PC-9 (cell line): ENCODE measurements at regions not wholly inside any gene's neighbourhood (a gene's known extent, or its start where the extent isn't known, plus 50 kb on each side); places are given as distances from the start of the nearest gene placed in this dataset.

Experiments used
- BruUV-seq: library from RNA; stranded (reverse); fragments of 400-500 nt; replicated peaks from 2 replicates; lab custom pipeline; 2021; lab: Mats Ljungman, UMichigan
- CTCF ChIA-PET: fragments of 300-600 bp; sonication (Branson Sonifier 250); formaldehyde crosslinking; loops from one replicate; lab custom pipeline; 2022; ENCODE audit warnings: antibody characterized with exemption; lab: Charles Lee
- POLR2A ChIA-PET: fragments of 300-600 bp; sonication (Branson Sonifier 250); formaldehyde crosslinking; loops from one replicate; lab custom pipeline; 2022; ENCODE audit warnings: antibody characterized with exemption; ENCODE audit not compliant: unreplicated experiment; lab: Charles Lee
- DNase-seq, 2 experiments: peaks; one replicate each; pipeline versions ENCODE4 v3.0.0 to v3.0.0-alpha.2; 2015 to 2022; ENCODE audit warnings: mixed read lengths in 1 of 2
- H2AFZ ChIP-seq: fragments of 200-600 bp; sonication (generic); 2 replicates; pipeline ENCODE4 v1.8.1; 2017; ENCODE audit warnings: antibody characterized with exemption
- H3F3A ChIP-seq: fragments of 200-600 bp; sonication (generic); 2 replicates; pipeline ENCODE4 v1.8.1; 2017; ENCODE audit warnings: antibody characterized with exemption, mild to moderate bottlenecking, low read depth; ENCODE audit not compliant: insufficient read depth
- H3K27ac ChIP-seq: fragments of 200-600 bp; sonication (generic); 2 replicates; pipeline ENCODE4 v1.6.1; 2016; ENCODE audit warnings: mixed run types
- H3K27me3 ChIP-seq: fragments of 200-600 bp; sonication (generic); 2 replicates; pipeline ENCODE4 v1.6.1; 2016; ENCODE audit warnings: low read depth, mixed run types; ENCODE audit not compliant: insufficient read depth
- H3K36me3 ChIP-seq: fragments of 200-600 bp; sonication (generic); 2 replicates; pipeline ENCODE4 v1.6.1; 2016; ENCODE audit warnings: low read depth, mixed run types
- H3K4me1 ChIP-seq: fragments of 200-600 bp; sonication (generic); replicated peaks from 2 replicates; pipeline ENCODE4 v1.6.1; 2016; ENCODE audit warnings: mixed run types; ENCODE audit not compliant: insufficient read depth
- H3K4me2 ChIP-seq: fragments of 200-600 bp; sonication (generic); 2 replicates; pipeline ENCODE4 v1.6.1; 2017; ENCODE audit warnings: mixed run types
- H3K4me3 ChIP-seq: fragments of 200-600 bp; sonication (generic); 2 replicates; pipeline ENCODE4 v1.6.1; 2016; ENCODE audit warnings: mixed run types
- H3K79me2 ChIP-seq: fragments of 200-600 bp; sonication (generic); 2 replicates; pipeline ENCODE4 v1.6.1; 2017; ENCODE audit warnings: low read depth, mixed run types
- H3K9me2 ChIP-seq: fragments of 200-600 bp; sonication (generic); 2 replicates; pipeline ENCODE4 v1.8.1; 2017; ENCODE audit warnings: mild to moderate bottlenecking; ENCODE audit not compliant: insufficient read depth
- H3K9me3 ChIP-seq: fragments of 200-600 bp; sonication (generic); 2 replicates; pipeline ENCODE4 v1.8.1; 2016; ENCODE audit warnings: low read depth; ENCODE audit not compliant: insufficient read depth
- H4K20me1 ChIP-seq: fragments of 200-600 bp; sonication (generic); 2 replicates; pipeline ENCODE4 v1.8.1; 2017; ENCODE audit not compliant: insufficient read depth
- CTCF ChIP-seq: fragments of 200-600 bp; sonication (generic); conservative IDR thresholded peaks from 2 replicates; pipeline ENCODE4 v1.6.1; 2017; ENCODE audit warnings: mixed run types, antibody characterized with exemption, mild to moderate bottlenecking, moderate library complexity
- EZH2 ChIP-seq: fragments of 200-600 bp; sonication (generic); IDR thresholded peaks from 2 replicates; pipeline ENCODE4 v1.8.0; 2017; ENCODE audit warnings: antibody characterized with exemption, low read depth
- intact Hi-C: fragments of 100-400 bp; cut with micrococcal nuclease; formaldehyde crosslinking; loops from one replicate; pipeline ENCODE4 v1.10.0; 2022; ENCODE audit not compliant: unreplicated experiment

GRCh38 chr13:66040506-66040905, 1189.6 kb downstream of the PCDH9 start:
- no peaks in the 10 kb centered on the region for H3F3A ChIP-seq
- H3K4me2 ChIP-seq, result no peak overlapping the region
- ChIA-PET CTCF (no interaction called here), POLR2A (no interaction called here)
- no peak overlapping the region for H3K27ac ChIP-seq
- no TSS peak for BruUV-seq
- no peak overlapping the region for H2AFZ ChIP-seq
- no peaks in the 10 kb centered on the region for H3K27me3 ChIP-seq
- intact Hi-C loops, result no loop called here
- no peak for DNase-seq
- H4K20me1 ChIP-seq, result no peaks in the 10 kb centered on the region
- no peaks in the 10 kb centered on the region for H3K36me3 ChIP-seq
- no peaks in the 10 kb centered on the region for H3K9me2 ChIP-seq
- TF ChIP-seq CTCF, result no peak
- no peak for TF ChIP-seq EZH2
- no peaks in the 10 kb centered on the region for H3K79me2 ChIP-seq
- no peaks in the 10 kb centered on the region for H3K9me3 ChIP-seq
- H3K4me1 ChIP-seq, result no peaks in the 10 kb centered on the region
- no peak overlapping the region for H3K4me3 ChIP-seq

- H3K4me3 ChIP-seq, result no peak overlapping the region
- no peaks in the 10 kb centered on the region for H3K4me1 ChIP-seq
- H3F3A ChIP-seq, result no peaks in the 10 kb centered on the region
- POLR2A ChIA-PET, result no interaction called here
- TF ChIP-seq EZH2 (no peak), CTCF (no peak)
- intact Hi-C loops, result no loop called here
- H3K4me2 ChIP-seq, result no peak overlapping the region
- no peaks in the 10 kb centered on the region for H3K9me3 ChIP-seq
- DNase-seq, result no peak
- no peaks in the 10 kb centered on the region for H3K27me3 ChIP-seq
- no TSS peak for BruUV-seq
- H3K9me2 ChIP-seq, result no peaks in the 10 kb centered on the region
- CTCF ChIA-PET, result no interaction called here
- H3K79me2 ChIP-seq, result no peaks in the 10 kb centered on the region
- no peaks in the 10 kb centered on the region for H4K20me1 ChIP-seq
- H3K36me3 ChIP-seq, result no peaks in the 10 kb centered on the region
- no peak overlapping the region for H3K27ac ChIP-seq
- no peak overlapping the region for H2AFZ ChIP-seq
These were observed 1193.0 kb downstream of the PCDH9 start for GRCh38 chr13:66037096-66037495.

GRCh38 chr13:66036636-66037035, 1193.5 kb downstream of the PCDH9 start:
- no peaks in the 10 kb centered on the region for H3K9me2 ChIP-seq
- H4K20me1 ChIP-seq, result no peaks in the 10 kb centered on the region
- H3K4me2 ChIP-seq, result no peak overlapping the region
- no peaks in the 10 kb centered on the region for H3K79me2 ChIP-seq
- CTCF ChIA-PET, result no interaction called here
- H3K4me1 ChIP-seq, result no peaks in the 10 kb centered on the region
- TF ChIP-seq CTCF (no peak), EZH2 (no peak)
- no peaks in the 10 kb centered on the region for H3K27me3 ChIP-seq
- H3F3A ChIP-seq, result no peaks in the 10 kb centered on the region
- no TSS peak for BruUV-seq
- H2AFZ ChIP-seq, result no peak overlapping the region
- no peak overlapping the region for H3K27ac ChIP-seq
- POLR2A ChIA-PET, result interaction anchor here (0.5 kb wide), 1 partner anchor 1238 kb away, joined by 3 read pairs; no protein-coding TSS in a partner anchor
- intact Hi-C loops, result no loop called here
- H3K36me3 ChIP-seq, result no peaks in the 10 kb centered on the region
- H3K4me3 ChIP-seq, result no peak overlapping the region
- no peak for DNase-seq
- no peaks in the 10 kb centered on the region for H3K9me3 ChIP-seq
